PC-9 (cell line): ENCODE measurements at regions not wholly inside any gene's neighbourhood (a gene's known extent, or its start where the extent isn't known, plus 50 kb on each side); places are given as distances from the start of the nearest gene placed in this dataset.

Experiments used
- BruUV-seq: library from RNA; stranded (reverse); fragments of 400-500 nt; replicated peaks from 2 replicates; lab custom pipeline; 2021; lab: Mats Ljungman, UMichigan
- CTCF ChIA-PET: fragments of 300-600 bp; sonication (Branson Sonifier 250); formaldehyde crosslinking; loops from one replicate; lab custom pipeline; 2022; ENCODE audit warnings: antibody characterized with exemption; lab: Charles Lee
- POLR2A ChIA-PET: fragments of 300-600 bp; sonication (Branson Sonifier 250); formaldehyde crosslinking; loops from one replicate; lab custom pipeline; 2022; ENCODE audit warnings: antibody characterized with exemption; ENCODE audit not compliant: unreplicated experiment; lab: Charles Lee
- DNase-seq, 2 experiments: peaks; one replicate each; pipeline versions ENCODE4 v3.0.0 to v3.0.0-alpha.2; 2015 to 2022; ENCODE audit warnings: mixed read lengths in 1 of 2
- H2AFZ ChIP-seq: fragments of 200-600 bp; sonication (generic); 2 replicates; pipeline ENCODE4 v1.8.1; 2017; ENCODE audit warnings: antibody characterized with exemption
- H3F3A ChIP-seq: fragments of 200-600 bp; sonication (generic); 2 replicates; pipeline ENCODE4 v1.8.1; 2017; ENCODE audit warnings: antibody characterized with exemption, mild to moderate bottlenecking, low read depth; ENCODE audit not compliant: insufficient read depth
- H3K27ac ChIP-seq: fragments of 200-600 bp; sonication (generic); 2 replicates; pipeline ENCODE4 v1.6.1; 2016; ENCODE audit warnings: mixed run types
- H3K27me3 ChIP-seq: fragments of 200-600 bp; sonication (generic); 2 replicates; pipeline ENCODE4 v1.6.1; 2016; ENCODE audit warnings: low read depth, mixed run types; ENCODE audit not compliant: insufficient read depth
- H3K36me3 ChIP-seq: fragments of 200-600 bp; sonication (generic); 2 replicates; pipeline ENCODE4 v1.6.1; 2016; ENCODE audit warnings: low read depth, mixed run types
- H3K4me1 ChIP-seq: fragments of 200-600 bp; sonication (generic); replicated peaks from 2 replicates; pipeline ENCODE4 v1.6.1; 2016; ENCODE audit warnings: mixed run types; ENCODE audit not compliant: insufficient read depth
- H3K4me2 ChIP-seq: fragments of 200-600 bp; sonication (generic); 2 replicates; pipeline ENCODE4 v1.6.1; 2017; ENCODE audit warnings: mixed run types
- H3K4me3 ChIP-seq: fragments of 200-600 bp; sonication (generic); 2 replicates; pipeline ENCODE4 v1.6.1; 2016; ENCODE audit warnings: mixed run types
- H3K79me2 ChIP-seq: fragments of 200-600 bp; sonication (generic); 2 replicates; pipeline ENCODE4 v1.6.1; 2017; ENCODE audit warnings: low read depth, mixed run types
- H3K9me2 ChIP-seq: fragments of 200-600 bp; sonication (generic); 2 replicates; pipeline ENCODE4 v1.8.1; 2017; ENCODE audit warnings: mild to moderate bottlenecking; ENCODE audit not compliant: insufficient read depth
- H3K9me3 ChIP-seq: fragments of 200-600 bp; sonication (generic); 2 replicates; pipeline ENCODE4 v1.8.1; 2016; ENCODE audit warnings: low read depth; ENCODE audit not compliant: insufficient read depth
- H4K20me1 ChIP-seq: fragments of 200-600 bp; sonication (generic); 2 replicates; pipeline ENCODE4 v1.8.1; 2017; ENCODE audit not compliant: insufficient read depth
- CTCF ChIP-seq: fragments of 200-600 bp; sonication (generic); conservative IDR thresholded peaks from 2 replicates; pipeline ENCODE4 v1.6.1; 2017; ENCODE audit warnings: mixed run types, antibody characterized with exemption, mild to moderate bottlenecking, moderate library complexity
- EZH2 ChIP-seq: fragments of 200-600 bp; sonication (generic); IDR thresholded peaks from 2 replicates; pipeline ENCODE4 v1.8.0; 2017; ENCODE audit warnings: antibody characterized with exemption, low read depth
- intact Hi-C: fragments of 100-400 bp; cut with micrococcal nuclease; formaldehyde crosslinking; loops from one replicate; pipeline ENCODE4 v1.10.0; 2022; ENCODE audit not compliant: unreplicated experiment

- TF ChIP-seq CTCF (no peak), EZH2 (no peak)
- Histone ChIP-seq H3K9me2 (no peaks in the 10 kb centered on the region), H3K79me2 (no peaks in the 10 kb centered on the region), H3K27me3 (no peaks in the 10 kb centered on the region), H4K20me1 (no peaks in the 10 kb centered on the region), H3F3A (no peaks in the 10 kb centered on the region), H2AFZ (no peak overlapping the region), H3K27ac (no peak overlapping the region), H3K36me3 (no peaks in the 10 kb centered on the region), H3K9me3 (no peaks in the 10 kb centered on the region), H3K4me1 (no peaks in the 10 kb centered on the region), H3K4me2 (no peak overlapping the region), H3K4me3 (no peak overlapping the region)
- CTCF ChIA-PET, result no interaction called here
- POLR2A ChIA-PET, result no interaction called here
- no peak for DNase-seq
- intact Hi-C loops, result no loop called here
- BruUV-seq, result no TSS peak
Observed at GRCh38 chr4:3366893-3367775, 74.3 kb downstream of the RGS12 start.

GRCh38 chr4:3367866-3368265 is 73.9 kb upstream of the HGFAC start:
- TF ChIP-seq CTCF, result no peak
- H3K27me3 ChIP-seq, result no peaks in the 10 kb centered on the region
- H2AFZ ChIP-seq, result no peak overlapping the region
- H3K9me2 ChIP-seq, result no peaks in the 10 kb centered on the region
- no peak overlapping the region for H3K27ac ChIP-seq
- BruUV-seq, result no TSS peak
- no peaks in the 10 kb centered on the region for H3K4me1 ChIP-seq
- POLR2A ChIA-PET, result no interaction called here
- DNase-seq, result no peak
- no peaks in the 10 kb centered on the region for H3K36me3 ChIP-seq
- H3K4me3 ChIP-seq, result no peak overlapping the region
- no peaks in the 10 kb centered on the region for H3K79me2 ChIP-seq
- no peaks in the 10 kb centered on the region for H3F3A ChIP-seq
- H3K4me2 ChIP-seq, result no peak overlapping the region
- intact Hi-C loops, result no loop called here
- H3K9me3 ChIP-seq, result no peaks in the 10 kb centered on the region
- CTCF ChIA-PET, result no interaction called here
- no peaks in the 10 kb centered on the region for H4K20me1 ChIP-seq

- no peak for DNase-seq
- Histone ChIP-seq H3K9me2 (no peaks in the 10 kb centered on the region), H3F3A (no peaks in the 10 kb centered on the region), H3K27me3 (no peaks in the 10 kb centered on the region), H3K4me1 (no peaks in the 10 kb centered on the region), H3K27ac (no peak overlapping the region), H3K9me3 (no peaks in the 10 kb centered on the region), H3K79me2 (no peaks in the 10 kb centered on the region), H4K20me1 (no peaks in the 10 kb centered on the region), H3K36me3 (no peaks in the 10 kb centered on the region), H3K4me3 (no peak overlapping the region), H3K4me2 (no peak overlapping the region), H2AFZ (no peak overlapping the region)
- intact Hi-C loops, result no loop called here
- POLR2A ChIA-PET, result no interaction called here
- TF ChIP-seq EZH2, result no peak
- no peak for TF ChIP-seq CTCF
- CTCF ChIA-PET, result no interaction called here
- no TSS peak for BruUV-seq
Observed at GRCh38 chr4:3368334-3368733, 73.4 kb upstream of the HGFAC start.
